ENCODE measurements at regions not wholly inside any gene's neighbourhood (a gene's known extent, or its start where the extent isn't known, plus 50 kb on each side); places are given as distances from the start of the nearest gene placed in this dataset.

DNA sequence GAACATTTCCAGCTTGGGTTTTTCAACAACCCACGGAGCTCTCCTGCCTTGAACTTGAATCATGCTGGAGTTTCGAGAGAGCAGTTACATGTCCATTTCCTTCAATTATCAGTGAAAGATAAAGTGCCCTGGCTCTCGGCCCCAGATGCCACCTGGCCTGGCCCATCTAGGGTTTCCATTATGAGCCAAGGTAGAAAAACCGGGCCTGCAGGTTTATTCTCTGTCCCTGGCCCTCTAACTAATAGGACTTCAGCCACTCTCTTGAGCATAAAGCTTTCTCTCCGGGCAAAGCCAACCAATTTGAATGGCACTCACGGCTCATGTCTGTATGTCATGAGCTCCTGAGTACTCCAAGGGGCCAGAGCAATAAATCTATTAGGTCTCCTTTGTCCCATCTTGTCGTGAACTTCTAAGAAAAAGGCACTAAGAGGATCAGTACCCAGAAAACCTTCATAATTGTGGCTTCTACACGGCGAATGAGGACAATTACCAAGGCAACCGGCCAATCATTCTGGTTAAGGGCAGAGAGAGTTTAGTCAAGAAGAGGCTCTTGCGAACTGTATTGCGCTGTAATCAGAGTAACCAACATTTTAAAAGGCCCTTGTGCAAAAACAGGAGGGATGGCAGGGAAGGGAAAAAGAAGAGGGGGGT is 392.3 kb downstream of the MED13L start:
- no peak overlapping the region for H3K27ac Mint-ChIP-seq
- H3K36me3 Mint-ChIP-seq (ENCODE audit: low read depth), result no peaks in the 10 kb centered on the region
- TF ChIP-seq, protein P1, sequence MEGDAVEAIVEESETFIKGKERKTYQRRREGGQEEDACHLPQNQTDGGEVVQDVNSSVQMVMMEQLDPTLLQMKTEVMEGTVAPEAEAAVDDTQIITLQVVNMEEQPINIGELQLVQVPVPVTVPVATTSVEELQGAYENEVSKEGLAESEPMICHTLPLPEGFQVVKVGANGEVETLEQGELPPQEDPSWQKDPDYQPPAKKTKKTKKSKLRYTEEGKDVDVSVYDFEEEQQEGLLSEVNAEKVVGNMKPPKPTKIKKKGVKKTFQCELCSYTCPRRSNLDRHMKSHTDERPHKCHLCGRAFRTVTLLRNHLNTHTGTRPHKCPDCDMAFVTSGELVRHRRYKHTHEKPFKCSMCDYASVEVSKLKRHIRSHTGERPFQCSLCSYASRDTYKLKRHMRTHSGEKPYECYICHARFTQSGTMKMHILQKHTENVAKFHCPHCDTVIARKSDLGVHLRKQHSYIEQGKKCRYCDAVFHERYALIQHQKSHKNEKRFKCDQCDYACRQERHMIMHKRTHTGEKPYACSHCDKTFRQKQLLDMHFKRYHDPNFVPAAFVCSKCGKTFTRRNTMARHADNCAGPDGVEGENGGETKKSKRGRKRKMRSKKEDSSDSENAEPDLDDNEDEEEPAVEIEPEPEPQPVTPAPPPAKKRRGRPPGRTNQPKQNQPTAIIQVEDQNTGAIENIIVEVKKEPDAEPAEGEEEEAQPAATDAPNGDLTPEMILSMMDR (IDR thresholded peaks at IDR 0.05), result no peak

GRCh38 chr12:115882936-115883335 is 394.6 kb downstream of the MED13L start:
- no peaks in the 10 kb centered on the region for H3K4me1 Mint-ChIP-seq (ENCODE audit: low read depth)
- TF ChIP-seq, protein P1 (IDR thresholded peaks at IDR 0.05), result no peak
- no peaks in the 10 kb centered on the region for H3K9me3 Mint-ChIP-seq

More for the DNA sequence above, 392.3 kb downstream of the MED13L start:
- H3K4me3 Mint-ChIP-seq, result no peak overlapping the region
- no peaks in the 10 kb centered on the region for H3K4me1 Mint-ChIP-seq (ENCODE audit: low read depth)
- H3K9me3 Mint-ChIP-seq, result no peaks in the 10 kb centered on the region
- DNase-seq, result no peak
- H3K27me3 Mint-ChIP-seq (ENCODE audit: insufficient read depth), result peaks cover 20% of the 10 kb centered on the region

GRCh38 chr12:115880238-115880637 is 397.3 kb downstream of the MED13L start:
- TF ChIP-seq, protein P1 (IDR thresholded peaks at IDR 0.05), result no peak
- no peaks in the 10 kb centered on the region for H3K36me3 Mint-ChIP-seq (ENCODE audit: low read depth)
- H3K9me3 Mint-ChIP-seq, result no peaks in the 10 kb centered on the region
- H3K4me1 Mint-ChIP-seq (ENCODE audit: low read depth), result no peaks in the 10 kb centered on the region
- H3K27ac Mint-ChIP-seq, result no peak overlapping the region
- DNase-seq, result no peak
- H3K27me3 Mint-ChIP-seq (ENCODE audit: insufficient read depth), result peaks cover 24% of the 10 kb centered on the region
- H3K4me3 Mint-ChIP-seq, result no peak overlapping the region

More at GRCh38 chr12:115882936-115883335, 394.6 kb downstream of the MED13L start:
- no peak for DNase-seq
- H3K27ac Mint-ChIP-seq, result no peak overlapping the region
- no peaks in the 10 kb centered on the region for H3K36me3 Mint-ChIP-seq (ENCODE audit: low read depth)
- no peak overlapping the region for H3K4me3 Mint-ChIP-seq
- peaks cover 23% of the 10 kb centered on the region for H3K27me3 Mint-ChIP-seq (ENCODE audit: insufficient read depth)

DNA sequence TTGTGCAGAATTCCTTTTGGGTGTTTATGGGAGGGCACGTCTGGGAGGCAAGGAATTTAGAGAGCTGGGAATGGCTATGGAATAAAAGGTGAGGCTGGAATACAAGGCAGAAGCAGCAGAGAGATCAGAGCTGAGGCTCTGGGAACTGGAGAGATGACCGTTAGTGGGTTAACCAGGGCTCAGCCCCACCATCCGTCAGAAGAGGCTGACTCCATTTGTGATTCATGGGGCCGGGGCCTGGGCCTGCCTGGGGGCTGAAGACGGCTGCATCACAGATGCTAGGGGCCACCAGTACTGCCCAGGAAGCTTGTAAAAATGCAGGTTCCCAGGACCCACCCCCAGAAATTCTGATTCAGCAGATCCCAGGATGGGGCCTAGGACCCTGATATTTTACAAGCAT is 398.1 kb downstream of the MED13L start:
- no peaks in the 10 kb centered on the region for H3K4me1 Mint-ChIP-seq (ENCODE audit: low read depth)
- H3K27ac Mint-ChIP-seq, result no peak overlapping the region
- TF ChIP-seq, protein P1 (IDR thresholded peaks at IDR 0.05), result no peak
- no peaks in the 10 kb centered on the region for H3K36me3 Mint-ChIP-seq (ENCODE audit: low read depth)
- H3K9me3 Mint-ChIP-seq, result no peaks in the 10 kb centered on the region
- H3K4me3 Mint-ChIP-seq, result no peak overlapping the region
- H3K27me3 Mint-ChIP-seq (ENCODE audit: insufficient read depth), result peaks cover 20% of the 10 kb centered on the region
- DNase-seq, result no peak

- Mint-ChIP-seq H3K36me3 (ENCODE audit: low read depth) (no peaks in the 10 kb centered on the region), H3K27ac (no peak overlapping the region), H3K27me3 (ENCODE audit: insufficient read depth) (peaks cover 10% of the 10 kb centered on the region), H3K4me3 (no peak overlapping the region), H3K9me3 (no peaks in the 10 kb centered on the region), H3K4me1 (ENCODE audit: low read depth) (peaks cover 5% of the 10 kb centered on the region; the same call in 1 of the 2 replicates)
- TF ChIP-seq, protein P1 (IDR thresholded peaks at IDR 0.05), result no peak
- DNase-seq, result no peak
These were observed 403.9 kb downstream of the MED13L start for GRCh38 chr12:115873451-115874082.
